GM19324 (cell line): ENCODE measurements at regions not wholly inside any gene's neighbourhood (a gene's known extent, or its start where the extent isn't known, plus 50 kb on each side); places are given as distances from the start of the nearest gene placed in this dataset.
"Not testable (repeated sequence)": the region's sequence is repeated elsewhere in the genome, so short reads cannot be mapped to it uniquely, and the experiment has no call there.

Experiments
- ATAC-seq: cut with Tn5 transposase; IDR thresholded peaks from one replicate; pipeline ENCODE4 v1.9.1; 2021; ENCODE audit warnings: mild to moderate bottlenecking, moderate library complexity; ENCODE audit not compliant: unreplicated experiment, low FRiP score

- ATAC-seq = no peak
Measured at GRCh38 chr4:42205541-42205940, 53.1 kb upstream of the BEND4 start.

- ATAC-seq = no peak
Measured at GRCh38 chr4:42216664-42217063, 64.2 kb upstream of the BEND4 start.

- ATAC-seq = no peak
Measured at GRCh38 chr4:42225286-42225685, 72.8 kb upstream of the BEND4 start.

GRCh38 chr4:42234817-42235216 is 82.4 kb upstream of the BEND4 start:
- ATAC-seq = no peak

- ATAC-seq = no peak
Measured at GRCh38 chr4:42235304-42236021, 83.0 kb upstream of the BEND4 start.

- no peak for ATAC-seq
Measured at GRCh38 chr4:42237010-42237409, 84.6 kb upstream of the BEND4 start.

- ATAC-seq = no peak
Measured at GRCh38 chr4:42237451-42237850, 85.0 kb upstream of the BEND4 start.

- ATAC-seq = no peak
Measured at GRCh38 chr4:42248972-42249371, 96.5 kb upstream of the BEND4 start.

- no peak for ATAC-seq
Measured at GRCh38 chr4:42252315-42252714, 99.9 kb upstream of the BEND4 start.

- not testable (repeated sequence) for ATAC-seq
Measured at GRCh38 chr4:42257645-42258044, 105.2 kb upstream of the BEND4 start.

GRCh38 chr4:42262701-42263490 is 110.4 kb upstream of the BEND4 start:
- ATAC-seq = no peak

- no peak for ATAC-seq
Measured at GRCh38 chr4:42265782-42266602, 113.5 kb upstream of the BEND4 start.

- no peak for ATAC-seq
Measured at GRCh38 chr4:42267724-42268123, 115.3 kb upstream of the BEND4 start.

GRCh38 chr4:42268824-42269223 is 116.4 kb upstream of the BEND4 start:
- ATAC-seq = peak; percentile 51

- no peak for ATAC-seq
Measured at GRCh38 chr4:42271096-42271495, 118.6 kb upstream of the BEND4 start.

- ATAC-seq = no peak
Measured at GRCh38 chr4:42277291-42277690, 120.0 kb upstream of the SHISA3 start.

GRCh38 chr4:42278709-42279324 is 118.5 kb upstream of the SHISA3 start:
- ATAC-seq = no peak

- no peak for ATAC-seq
Measured at GRCh38 chr4:42280327-42281095, 116.8 kb upstream of the SHISA3 start.

GRCh38 chr4:42281324-42282020 is 115.8 kb upstream of the SHISA3 start:
- ATAC-seq = peak; percentile 51
